HCT116 (cell line): ENCODE measurements at regions not wholly inside any gene's neighbourhood (a gene's known extent, or its start where the extent isn't known, plus 50 kb on each side); places are given as distances from the start of the nearest gene placed in this dataset.
"Not testable (repeated sequence)": the region's sequence is repeated elsewhere in the genome, so short reads cannot be mapped to it uniquely, and the experiment has no call there.

Experiments
- ATAC-seq: fragments of 200-7000 bp; cut with Tn5 transposase; 2 replicates; pipeline ENCODE4 v1.9.1; 2020; ENCODE audit warnings: mild to moderate bottlenecking, moderate library complexity
- BruUV-seq: library from RNA; stranded (reverse); fragments of 400-500 nt; replicated peaks from 2 replicates; lab custom pipeline; 2021; lab: Mats Ljungman, UMichigan
- CTCF ChIA-PET: fragments of 300-600 bp; sonication (Branson Sonifier 250); formaldehyde crosslinking; loops from one replicate; lab custom pipeline; 2021; ENCODE audit warnings: antibody characterized with exemption; lab: Charles Lee
- POLR2A ChIA-PET: fragments of 300-600, 350-600 bp; sonication (Branson Sonifier 250); formaldehyde crosslinking; loops from one replicate; lab custom pipeline; 2021; ENCODE audit warnings: antibody characterized with exemption; lab: Charles Lee
- RAD21 ChIA-PET, 2 experiments: fragments of 300-600 bp; sonication (Branson Sonifier 250); formaldehyde crosslinking; loops; one replicate each; lab custom pipeline; 2023; ENCODE audit warnings: low total read pairs in 2 of 2; ENCODE audit not compliant: uncharacterized antibody in 2 of 2, unreplicated experiment in 2 of 2, low non-redundant PET in 1 of 2; lab: Charles Lee
- DNase-seq: peaks from one replicate; pipeline ENCODE4 v3.0.0-alpha.2; 2010; ENCODE audit warnings: low read depth, low spot score
- H2AFZ ChIP-seq: fragments of 200-600 bp; shearing (Covaris generic), sonication (generic); 2 replicates; pipeline ENCODE4 v1.6.1; 2017; ENCODE audit warnings: low read depth, mixed run types, mixed read lengths, antibody characterized with exemption, low read length; ENCODE audit not compliant: poor library complexity, severe bottlenecking
- H3K27ac ChIP-seq: 2 replicates; pipeline ENCODE4 v1.5.1; 2012; ENCODE audit warnings: low read depth, low read length
- H3K27me3 ChIP-seq: fragments of 200-600 bp; sonication (generic); 2 replicates; pipeline ENCODE4 v1.6.1; 2016; ENCODE audit warnings: mixed run types, low read length, mixed read lengths; ENCODE audit not compliant: insufficient read depth
- H3K36me3 ChIP-seq, 2 experiments: fragments of 200-500 bp in 1 of 2; fragments of 200-600 bp in 1 of 2; sonication (Bioruptor generic) in 1 of 2; sonication (generic) in 1 of 2; 2 replicates each; pipeline versions ENCODE4 v1.5.1 to v1.6.1; 2014 to 2016; ENCODE audit warnings: low read length in 2 of 2, inconsistent platforms in 1 of 2, mixed read lengths in 1 of 2, mixed run types in 1 of 2; ENCODE audit not compliant: insufficient read depth in 2 of 2, control insufficient read depth in 1 of 2
- H3K4me1 ChIP-seq, 2 experiments: fragments of 200-600 bp in 1 of 2; sonication (generic) in 1 of 2; 2 replicates each; pipeline versions ENCODE4 v1.5.1 to v1.6.1; 2012 to 2017; ENCODE audit warnings: low read length in 2 of 2, inconsistent platforms in 1 of 2, mild to moderate bottlenecking in 1 of 2, mixed read lengths in 1 of 2, mixed run types in 1 of 2, moderate library complexity in 1 of 2; ENCODE audit not compliant: insufficient read depth in 2 of 2, control insufficient read depth in 1 of 2
- H3K4me2 ChIP-seq: fragments of 200-600 bp; sonication (generic); 2 replicates; pipeline ENCODE4 v1.6.1; 2017; ENCODE audit warnings: mixed run types, low read length, mixed read lengths
- H3K4me3 ChIP-seq, 2 experiments: fragments of 200-600 bp in 1 of 2; sonication (generic) in 1 of 2; replicated peaks in 1 of 2; 2 replicates each; pipeline ENCODE4 v1.5.1; 2011 to 2016; ENCODE audit warnings: low read length in 2 of 2, control low read depth in 1 of 2, low read depth in 1 of 2, mild to moderate bottlenecking in 1 of 2, mixed read lengths in 1 of 2, mixed run types in 1 of 2
- H3K79me2 ChIP-seq: fragments of 200-600 bp; sonication (generic); 2 replicates; pipeline ENCODE4 v1.6.1; 2017; ENCODE audit warnings: mild to moderate bottlenecking, mixed run types, low read length, moderate library complexity, mixed read lengths; ENCODE audit not compliant: insufficient read depth
- H3K9ac ChIP-seq: fragments of 200-600 bp; sonication (generic); 2 replicates; pipeline ENCODE4 v1.6.1; 2016; ENCODE audit warnings: low read length, mixed read lengths
- H3K9me2 ChIP-seq: fragments of 200-600 bp; sonication (generic), shearing (Covaris generic); 2 replicates; pipeline ENCODE4 v1.6.1; 2017; ENCODE audit warnings: mixed run types, mild to moderate bottlenecking, moderate library complexity; ENCODE audit not compliant: insufficient read depth
- H3K9me3 ChIP-seq, 2 experiments: fragments of 200-500 bp in 1 of 2; fragments of 200-600 bp in 1 of 2; sonication (Bioruptor generic) in 1 of 2; sonication (generic) in 1 of 2; 2 replicates each; pipeline ENCODE4 v1.6.1; 2014 to 2017; ENCODE audit warnings: low read length in 2 of 2, mixed read lengths in 2 of 2, inconsistent platforms in 1 of 2, low read depth in 1 of 2, mild to moderate bottlenecking in 1 of 2, mixed run types in 1 of 2, moderate library complexity in 1 of 2; ENCODE audit not compliant: control insufficient read depth in 1 of 2, insufficient read depth in 1 of 2
- H4K20me1 ChIP-seq: fragments of 200-600 bp; sonication (generic), shearing (Covaris generic); 2 replicates; pipeline ENCODE4 v1.6.1; 2017; ENCODE audit warnings: mixed run types, mild to moderate bottlenecking, moderate library complexity; ENCODE audit not compliant: insufficient read depth
- JUND ChIP-seq: IDR thresholded peaks from 2 replicates; pipeline ENCODE4 v1.6.1; 2012
- YY1 ChIP-seq: IDR thresholded peaks from 2 replicates; pipeline ENCODE4 v1.6.1; 2011; ENCODE audit warnings: low read length, low read depth, moderate library complexity, mild to moderate bottlenecking; ENCODE audit not compliant: insufficient replicate concordance; ENCODE audit errors: extremely low read depth
- intact Hi-C: fragments of 100-400 bp; cut with micrococcal nuclease; formaldehyde crosslinking; loops from 2 replicates; pipeline ENCODE4 v1.10.0; 2022
- TF ChIP-seq, protein P1 (sequence below): IDR thresholded peaks from 2 replicates; pipeline ENCODE4 v1.6.1; 2011; ENCODE audit warnings: mild to moderate bottlenecking, low read length, moderate library complexity; ENCODE audit not compliant: insufficient replicate concordance; ENCODE audit errors: extremely low read depth
- TF ChIP-seq, protein P2 (sequence below): IDR thresholded peaks from 2 replicates; pipeline ENCODE4 v1.6.1; 2012; ENCODE audit warnings: low read depth

DNA sequence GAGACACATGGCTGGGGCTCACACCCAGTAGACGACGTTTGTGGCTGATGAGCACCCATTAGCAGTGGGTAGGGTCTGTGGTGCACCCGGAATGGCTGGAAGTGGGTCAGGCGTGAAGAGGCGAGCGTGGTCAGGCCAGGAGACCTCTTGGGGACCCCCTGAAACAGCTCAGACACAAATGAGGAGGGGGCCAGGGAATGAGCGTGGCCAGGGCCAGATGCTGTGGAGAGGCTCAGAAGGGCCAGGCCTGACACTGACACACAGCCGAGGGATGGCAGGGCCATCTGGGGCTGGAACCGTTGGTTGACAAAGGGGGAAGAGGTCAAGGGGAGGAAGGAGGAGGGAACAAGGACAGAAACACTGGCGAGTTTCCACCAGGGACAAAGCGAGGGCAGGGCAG, 162.8 kb downstream of the SHANK2 start:
- no peaks in the 10 kb centered on the region for H3K79me2 ChIP-seq
- no peaks in the 10 kb centered on the region for H3K4me1 ChIP-seq
- ChIA-PET RAD21 (no interaction called here), POLR2A (no interaction called here), CTCF (no interaction called here)
- intact Hi-C loops: no loop called here
- no peaks in the 10 kb centered on the region for H4K20me1 ChIP-seq
- H3K9me2 ChIP-seq: no peaks in the 10 kb centered on the region
- no peaks in the 10 kb centered on the region for H3K36me3 ChIP-seq
- no peak overlapping the region for H3K9ac ChIP-seq
- no TSS peak for BruUV-seq
- TF ChIP-seq YY1 (no peak), JUND (no peak)
- TF ChIP-seq, protein P1, sequence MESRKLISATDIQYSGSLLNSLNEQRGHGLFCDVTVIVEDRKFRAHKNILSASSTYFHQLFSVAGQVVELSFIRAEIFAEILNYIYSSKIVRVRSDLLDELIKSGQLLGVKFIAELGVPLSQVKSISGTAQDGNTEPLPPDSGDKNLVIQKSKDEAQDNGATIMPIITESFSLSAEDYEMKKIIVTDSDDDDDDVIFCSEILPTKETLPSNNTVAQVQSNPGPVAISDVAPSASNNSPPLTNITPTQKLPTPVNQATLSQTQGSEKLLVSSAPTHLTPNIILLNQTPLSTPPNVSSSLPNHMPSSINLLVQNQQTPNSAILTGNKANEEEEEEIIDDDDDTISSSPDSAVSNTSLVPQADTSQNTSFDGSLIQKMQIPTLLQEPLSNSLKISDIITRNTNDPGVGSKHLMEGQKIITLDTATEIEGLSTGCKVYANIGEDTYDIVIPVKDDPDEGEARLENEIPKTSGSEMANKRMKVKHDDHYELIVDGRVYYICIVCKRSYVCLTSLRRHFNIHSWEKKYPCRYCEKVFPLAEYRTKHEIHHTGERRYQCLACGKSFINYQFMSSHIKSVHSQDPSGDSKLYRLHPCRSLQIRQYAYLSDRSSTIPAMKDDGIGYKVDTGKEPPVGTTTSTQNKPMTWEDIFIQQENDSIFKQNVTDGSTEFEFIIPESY: no peak
- TF ChIP-seq, protein P2, sequence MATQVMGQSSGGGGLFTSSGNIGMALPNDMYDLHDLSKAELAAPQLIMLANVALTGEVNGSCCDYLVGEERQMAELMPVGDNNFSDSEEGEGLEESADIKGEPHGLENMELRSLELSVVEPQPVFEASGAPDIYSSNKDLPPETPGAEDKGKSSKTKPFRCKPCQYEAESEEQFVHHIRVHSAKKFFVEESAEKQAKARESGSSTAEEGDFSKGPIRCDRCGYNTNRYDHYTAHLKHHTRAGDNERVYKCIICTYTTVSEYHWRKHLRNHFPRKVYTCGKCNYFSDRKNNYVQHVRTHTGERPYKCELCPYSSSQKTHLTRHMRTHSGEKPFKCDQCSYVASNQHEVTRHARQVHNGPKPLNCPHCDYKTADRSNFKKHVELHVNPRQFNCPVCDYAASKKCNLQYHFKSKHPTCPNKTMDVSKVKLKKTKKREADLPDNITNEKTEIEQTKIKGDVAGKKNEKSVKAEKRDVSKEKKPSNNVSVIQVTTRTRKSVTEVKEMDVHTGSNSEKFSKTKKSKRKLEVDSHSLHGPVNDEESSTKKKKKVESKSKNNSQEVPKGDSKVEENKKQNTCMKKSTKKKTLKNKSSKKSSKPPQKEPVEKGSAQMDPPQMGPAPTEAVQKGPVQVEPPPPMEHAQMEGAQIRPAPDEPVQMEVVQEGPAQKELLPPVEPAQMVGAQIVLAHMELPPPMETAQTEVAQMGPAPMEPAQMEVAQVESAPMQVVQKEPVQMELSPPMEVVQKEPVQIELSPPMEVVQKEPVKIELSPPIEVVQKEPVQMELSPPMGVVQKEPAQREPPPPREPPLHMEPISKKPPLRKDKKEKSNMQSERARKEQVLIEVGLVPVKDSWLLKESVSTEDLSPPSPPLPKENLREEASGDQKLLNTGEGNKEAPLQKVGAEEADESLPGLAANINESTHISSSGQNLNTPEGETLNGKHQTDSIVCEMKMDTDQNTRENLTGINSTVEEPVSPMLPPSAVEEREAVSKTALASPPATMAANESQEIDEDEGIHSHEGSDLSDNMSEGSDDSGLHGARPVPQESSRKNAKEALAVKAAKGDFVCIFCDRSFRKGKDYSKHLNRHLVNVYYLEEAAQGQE: no peak
- DNase-seq: no peak
- H3K4me3 ChIP-seq: no peak overlapping the region
- no peaks in the 10 kb centered on the region for H3K9me3 ChIP-seq
- no peaks in the 10 kb centered on the region for H3K27me3 ChIP-seq
- no peak overlapping the region for H2AFZ ChIP-seq
- no peak for ATAC-seq
- no peak overlapping the region for H3K4me2 ChIP-seq
- no peak overlapping the region for H3K27ac ChIP-seq

DNA sequence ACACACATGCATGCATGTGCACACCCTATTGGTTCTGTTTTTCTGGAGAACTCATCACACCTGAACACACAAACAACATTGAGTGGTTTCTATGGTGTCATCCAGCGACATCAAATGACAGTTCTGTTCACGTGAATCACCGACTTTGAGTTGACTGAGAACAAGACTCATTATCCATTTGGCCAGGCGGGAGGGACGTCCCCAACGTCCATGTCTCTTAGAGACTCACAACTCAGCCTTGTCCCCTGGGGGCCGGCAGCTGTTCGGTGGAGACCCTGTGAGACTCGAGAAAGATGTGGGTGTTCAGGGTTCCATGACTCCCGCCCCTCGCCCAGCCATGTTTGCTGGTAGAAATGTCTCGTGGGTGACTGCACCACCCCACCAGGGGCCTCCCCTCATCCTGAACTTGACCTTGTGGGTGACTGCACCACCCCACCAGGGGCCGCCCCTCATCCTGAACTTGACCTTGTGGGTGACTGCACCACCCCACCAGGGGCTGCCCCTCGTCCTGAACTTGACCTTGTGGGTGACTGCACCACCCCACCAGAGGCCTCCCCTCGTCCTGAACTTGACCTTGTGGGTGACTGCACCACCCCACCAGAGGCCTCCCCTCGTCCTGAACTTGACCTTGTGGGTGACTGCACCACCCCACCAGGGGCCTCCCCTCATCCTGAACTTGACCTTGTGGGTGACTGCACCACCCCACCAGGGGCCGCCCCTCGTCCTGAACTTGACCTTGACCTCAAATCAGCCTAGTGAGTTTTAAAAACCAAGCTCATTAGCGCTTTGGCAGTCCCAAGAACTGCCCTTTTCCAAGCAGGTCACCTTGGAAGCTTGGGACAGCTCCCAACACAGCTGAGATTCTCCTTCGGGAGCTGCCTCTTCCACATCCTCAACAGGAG, 163.8 kb downstream of the SHANK2 start:
- H2AFZ ChIP-seq, H3K9me2 ChIP-seq, H3K27ac ChIP-seq, H3K4me2 ChIP-seq, H3K79me2 ChIP-seq, H3K4me1 ChIP-seq, H3K9ac ChIP-seq, H3K27me3 ChIP-seq, H3K9me3 ChIP-seq, H3K36me3 ChIP-seq, intact Hi-C loops, ATAC-seq, H3K4me3 ChIP-seq, H4K20me1 ChIP-seq, POLR2A ChIA-PET, RAD21 ChIA-PET, BruUV-seq, DNase-seq: not testable (repeated sequence)
- CTCF ChIA-PET: interaction anchor here (2.0 kb wide), 1 partner anchor 240 kb away, joined by 12 read pairs; no protein-coding TSS in a partner anchor
